ENCODE measurements at regions not wholly inside any gene's neighbourhood (a gene's known extent, or its start where the extent isn't known, plus 50 kb on each side); places are given as distances from the start of the nearest gene placed in this dataset.

DNA sequence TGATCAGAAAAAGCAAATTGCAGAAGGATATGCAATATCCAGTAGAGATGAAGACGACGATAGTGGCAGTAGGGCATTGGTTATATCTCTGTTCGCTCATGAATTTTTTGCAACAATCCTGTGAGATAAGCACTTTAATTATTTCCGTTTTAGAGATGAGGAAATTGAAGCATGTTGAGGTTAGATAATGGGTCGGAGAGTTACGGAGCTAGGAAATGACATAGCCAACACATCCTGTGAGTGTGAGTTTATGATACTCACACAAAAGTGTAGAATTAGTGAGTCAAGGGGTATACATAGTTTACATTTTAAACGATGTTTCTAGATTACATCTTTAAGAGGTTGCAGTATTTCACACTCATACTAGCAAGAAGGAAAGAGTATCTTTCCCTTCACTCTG is 123.1 kb upstream of the ARL4C start (continued):
- TF ChIP-seq, protein P1, sequence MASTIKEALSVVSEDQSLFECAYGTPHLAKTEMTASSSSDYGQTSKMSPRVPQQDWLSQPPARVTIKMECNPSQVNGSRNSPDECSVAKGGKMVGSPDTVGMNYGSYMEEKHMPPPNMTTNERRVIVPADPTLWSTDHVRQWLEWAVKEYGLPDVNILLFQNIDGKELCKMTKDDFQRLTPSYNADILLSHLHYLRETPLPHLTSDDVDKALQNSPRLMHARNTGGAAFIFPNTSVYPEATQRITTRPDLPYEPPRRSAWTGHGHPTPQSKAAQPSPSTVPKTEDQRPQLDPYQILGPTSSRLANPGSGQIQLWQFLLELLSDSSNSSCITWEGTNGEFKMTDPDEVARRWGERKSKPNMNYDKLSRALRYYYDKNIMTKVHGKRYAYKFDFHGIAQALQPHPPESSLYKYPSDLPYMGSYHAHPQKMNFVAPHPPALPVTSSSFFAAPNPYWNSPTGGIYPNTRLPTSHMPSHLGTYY (CRISPR knock-in tag; IDR thresholded peaks at IDR 0.05) = no peak
- TF ChIP-seq, protein P2, sequence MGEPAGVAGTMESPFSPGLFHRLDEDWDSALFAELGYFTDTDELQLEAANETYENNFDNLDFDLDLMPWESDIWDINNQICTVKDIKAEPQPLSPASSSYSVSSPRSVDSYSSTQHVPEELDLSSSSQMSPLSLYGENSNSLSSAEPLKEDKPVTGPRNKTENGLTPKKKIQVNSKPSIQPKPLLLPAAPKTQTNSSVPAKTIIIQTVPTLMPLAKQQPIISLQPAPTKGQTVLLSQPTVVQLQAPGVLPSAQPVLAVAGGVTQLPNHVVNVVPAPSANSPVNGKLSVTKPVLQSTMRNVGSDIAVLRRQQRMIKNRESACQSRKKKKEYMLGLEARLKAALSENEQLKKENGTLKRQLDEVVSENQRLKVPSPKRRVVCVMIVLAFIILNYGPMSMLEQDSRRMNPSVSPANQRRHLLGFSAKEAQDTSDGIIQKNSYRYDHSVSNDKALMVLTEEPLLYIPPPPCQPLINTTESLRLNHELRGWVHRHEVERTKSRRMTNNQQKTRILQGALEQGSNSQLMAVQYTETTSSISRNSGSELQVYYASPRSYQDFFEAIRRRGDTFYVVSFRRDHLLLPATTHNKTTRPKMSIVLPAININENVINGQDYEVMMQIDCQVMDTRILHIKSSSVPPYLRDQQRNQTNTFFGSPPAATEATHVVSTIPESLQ (CRISPR knock-in tag; IDR thresholded peaks at IDR 0.05) = no peak
- no peak for TF ChIP-seq FOXK1 (CRISPR knock-in tag; IDR thresholded peaks at IDR 0.05)
- no peak for TF ChIP-seq CBFB (CRISPR knock-in tag; IDR thresholded peaks at IDR 0.05; ENCODE audit: low read depth)
- no peak for TF ChIP-seq ZNF219 (CRISPR knock-in tag; IDR thresholded peaks at IDR 0.05; ENCODE audit: borderline replicate concordance)
- TF ChIP-seq IRF2 (CRISPR knock-in tag; IDR thresholded peaks at IDR 0.05; ENCODE audit: borderline replicate concordance, low read depth) = no peak
- no peak for TF ChIP-seq EMX1 (CRISPR knock-in tag; IDR thresholded peaks at IDR 0.05)
- TF ChIP-seq, protein P3, sequence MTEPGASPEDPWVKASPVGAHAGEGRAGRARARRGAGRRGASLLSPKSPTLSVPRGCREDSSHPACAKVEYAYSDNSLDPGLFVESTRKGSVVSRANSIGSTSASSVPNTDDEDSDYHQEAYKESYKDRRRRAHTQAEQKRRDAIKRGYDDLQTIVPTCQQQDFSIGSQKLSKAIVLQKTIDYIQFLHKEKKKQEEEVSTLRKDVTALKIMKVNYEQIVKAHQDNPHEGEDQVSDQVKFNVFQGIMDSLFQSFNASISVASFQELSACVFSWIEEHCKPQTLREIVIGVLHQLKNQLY (CRISPR knock-in tag; IDR thresholded peaks at IDR 0.05) = no peak
- TF ChIP-seq, protein P4, sequence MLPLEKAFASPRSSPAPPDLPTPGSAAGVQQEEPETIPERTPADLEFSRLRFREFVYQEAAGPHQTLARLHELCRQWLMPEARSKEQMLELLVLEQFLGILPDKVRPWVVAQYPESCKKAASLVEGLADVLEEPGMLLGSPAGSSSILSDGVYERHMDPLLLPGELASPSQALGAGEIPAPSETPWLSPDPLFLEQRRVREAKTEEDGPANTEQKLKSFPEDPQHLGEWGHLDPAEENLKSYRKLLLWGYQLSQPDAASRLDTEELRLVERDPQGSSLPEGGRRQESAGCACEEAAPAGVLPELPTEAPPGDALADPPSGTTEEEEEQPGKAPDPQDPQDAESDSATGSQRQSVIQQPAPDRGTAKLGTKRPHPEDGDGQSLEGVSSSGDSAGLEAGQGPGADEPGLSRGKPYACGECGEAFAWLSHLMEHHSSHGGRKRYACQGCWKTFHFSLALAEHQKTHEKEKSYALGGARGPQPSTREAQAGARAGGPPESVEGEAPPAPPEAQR (CRISPR knock-in tag; IDR thresholded peaks at IDR 0.05) = no peak
- no peak for TF ChIP-seq ESRRA (CRISPR knock-in tag; IDR thresholded peaks at IDR 0.05; ENCODE audit: borderline replicate concordance)
- TF ChIP-seq, protein P5, sequence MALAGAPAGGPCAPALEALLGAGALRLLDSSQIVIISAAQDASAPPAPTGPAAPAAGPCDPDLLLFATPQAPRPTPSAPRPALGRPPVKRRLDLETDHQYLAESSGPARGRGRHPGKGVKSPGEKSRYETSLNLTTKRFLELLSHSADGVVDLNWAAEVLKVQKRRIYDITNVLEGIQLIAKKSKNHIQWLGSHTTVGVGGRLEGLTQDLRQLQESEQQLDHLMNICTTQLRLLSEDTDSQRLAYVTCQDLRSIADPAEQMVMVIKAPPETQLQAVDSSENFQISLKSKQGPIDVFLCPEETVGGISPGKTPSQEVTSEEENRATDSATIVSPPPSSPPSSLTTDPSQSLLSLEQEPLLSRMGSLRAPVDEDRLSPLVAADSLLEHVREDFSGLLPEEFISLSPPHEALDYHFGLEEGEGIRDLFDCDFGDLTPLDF (CRISPR knock-in tag; IDR thresholded peaks at IDR 0.05) = no peak
- no peak for TF ChIP-seq TP53 (CRISPR knock-in tag; IDR thresholded peaks at IDR 0.05)
- TF ChIP-seq JAZF1 (CRISPR knock-in tag; IDR thresholded peaks at IDR 0.05) = no peak
- TF ChIP-seq FOXJ3 (CRISPR knock-in tag; IDR thresholded peaks at IDR 0.05; ENCODE audit: borderline replicate concordance) = no peak

DNA sequence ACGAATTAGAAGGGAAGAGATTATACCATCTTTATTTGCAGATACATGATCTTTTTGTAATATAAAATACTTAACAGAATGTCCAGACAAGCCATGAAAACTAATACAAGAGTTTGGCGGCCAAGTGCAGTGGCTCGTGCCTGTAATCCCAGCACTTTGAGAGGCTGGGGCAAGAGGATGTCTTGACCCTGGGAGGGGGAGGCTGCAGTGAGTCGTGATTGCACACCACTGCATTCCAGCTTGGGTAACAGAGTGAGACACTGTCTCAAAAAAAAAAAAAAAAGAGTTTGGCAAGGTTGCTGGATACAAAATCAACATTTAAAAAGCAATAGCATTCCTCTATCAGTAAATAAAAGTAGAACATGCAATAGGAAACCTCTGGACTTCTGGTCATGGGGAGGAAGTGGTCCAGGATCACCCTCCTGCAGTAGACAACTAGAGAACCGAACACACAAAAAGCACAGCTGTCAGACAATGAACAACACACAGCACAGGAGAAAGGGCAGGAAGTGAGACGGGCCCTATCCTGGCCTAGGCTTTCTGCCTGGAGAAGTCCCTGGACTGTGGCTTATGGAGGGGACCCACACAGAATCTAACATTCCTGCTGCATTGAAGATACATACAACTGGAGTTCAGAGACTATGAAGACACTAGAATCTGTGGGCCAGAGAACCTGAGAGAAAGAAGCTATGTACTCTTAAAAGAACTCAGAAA is 118.9 kb upstream of the ARL4C start:
- TF ChIP-seq, protein P6, sequence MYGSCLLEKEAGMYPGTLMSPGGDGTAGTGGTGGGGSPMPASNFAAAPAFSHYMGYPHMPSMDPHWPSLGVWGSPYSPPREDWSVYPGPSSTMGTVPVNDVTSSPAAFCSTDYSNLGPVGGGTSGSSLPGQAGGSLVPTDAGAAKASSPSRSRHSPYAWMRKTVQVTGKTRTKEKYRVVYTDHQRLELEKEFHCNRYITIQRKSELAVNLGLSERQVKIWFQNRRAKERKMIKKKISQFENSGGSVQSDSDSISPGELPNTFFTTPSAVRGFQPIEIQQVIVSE (CRISPR knock-in tag; IDR thresholded peaks at IDR 0.05; ENCODE audit: borderline replicate concordance) = no peak
- no peak for TF ChIP-seq ESRRA (CRISPR knock-in tag; IDR thresholded peaks at IDR 0.05; ENCODE audit: borderline replicate concordance)
- no peak for TF ChIP-seq KAT7 (CRISPR knock-in tag; IDR thresholded peaks at IDR 0.05; ENCODE audit: borderline replicate concordance)
- TF ChIP-seq ETV6 (CRISPR knock-in tag; IDR thresholded peaks at IDR 0.05) = no peak
- ChIA-PET CTCF (interaction anchor here (0.7 kb wide), 1 partner anchor 17 kb away, joined by 3 read pairs; no protein-coding TSS in a partner anchor), POLR2A (no interaction called here)
- Mint-ChIP-seq H3K4me1 (0 out of 2 replicates have a peak, but pooled peaks cover 4% of the 10 kb centered on the region), H3K27me3 (ENCODE audit: low read depth) (no peaks in the 10 kb centered on the region), H3K9me3 (peaks cover 14% of the 10 kb centered on the region), H3K4me3 (no peak overlapping the region), H3K27ac (no peak overlapping the region), H3K36me3 (peaks cover 9% of the 10 kb centered on the region)
- DNase-seq (ENCODE audit: low spot score) (no peak), ATAC-seq (no peak)

Data from WTC11 (cell line).